Neutrophil (primary cell): ENCODE measurements at regions not wholly inside any gene's neighbourhood (a gene's known extent, or its start where the extent isn't known, plus 50 kb on each side); places are given as distances from the start of the nearest gene placed in this dataset.

ENCODE experiments used
- H3K27ac ChIP-seq: fragments of 200-600 bp; sonication (generic); 2 replicates; pipeline ENCODE4 v1.5.1; 2016; ENCODE audit warnings: mild to moderate bottlenecking, moderate library complexity
- H3K27me3 ChIP-seq: fragments of 200-600 bp; sonication (generic); 2 replicates; pipeline ENCODE4 v1.6.0; 2016; ENCODE audit warnings: mild to moderate bottlenecking
- H3K36me3 ChIP-seq: fragments of 200-600 bp; sonication (generic); 2 replicates; pipeline ENCODE4 v1.5.1; 2017
- H3K4me1 ChIP-seq, 2 experiments: fragments of 200-600 bp in 1 of 2; sonication (generic) in 1 of 2; 1 replicate in 1 of 2; 2 replicates in 1 of 2; pipeline versions ENCODE4 v1.5.1 to v1.6.1; 2013 to 2016; ENCODE audit warnings: low read depth in 1 of 2, low read length in 1 of 2, mild to moderate bottlenecking in 1 of 2, moderate library complexity in 1 of 2; ENCODE audit not compliant: control insufficient read depth in 1 of 2, insufficient read depth in 1 of 2
- H3K4me3 ChIP-seq, 2 experiments: fragments of 200-600 bp in 1 of 2; sonication (generic) in 1 of 2; 1 replicate in 1 of 2; 2 replicates in 1 of 2; pipeline ENCODE4 v1.5.1; 2013 to 2016; ENCODE audit warnings: low read depth in 1 of 2, low read length in 1 of 2, mild to moderate bottlenecking in 1 of 2, moderate library complexity in 1 of 2
- H3K9me3 ChIP-seq: fragments of 200-600 bp; sonication (generic); 2 replicates; pipeline ENCODE4 v1.5.1; 2016
- CTCF ChIP-seq: fragments of 200-600 bp; sonication (generic); IDR thresholded peaks from 2 replicates; pipeline ENCODE4 v1.5.1; 2016; ENCODE audit warnings: antibody characterized with exemption

- Histone ChIP-seq H3K27me3 (no peaks in the 10 kb centered on the region), H3K36me3 (no peaks in the 10 kb centered on the region), H3K4me1 (no peaks in the 10 kb centered on the region), H3K9me3 (no peaks in the 10 kb centered on the region), H3K27ac (no peak overlapping the region), H3K4me3 (no peak overlapping the region)
- TF ChIP-seq CTCF = no peak
Observed at GRCh38 chr1:221556435-221556834, 185.5 kb downstream of the DUSP10 start.

GRCh38 chr1:221557013-221557412 lies 184.9 kb downstream of the DUSP10 start:
- no peaks in the 10 kb centered on the region for H3K4me1 ChIP-seq

GRCh38 chr1:221558396-221558795 lies 183.5 kb downstream of the DUSP10 start:
- no peak for TF ChIP-seq CTCF
- H3K4me3 ChIP-seq = no peak overlapping the region
- H3K27ac ChIP-seq = no peak overlapping the region
- H3K9me3 ChIP-seq = no peaks in the 10 kb centered on the region
- no peaks in the 10 kb centered on the region for H3K27me3 ChIP-seq
- H3K4me1 ChIP-seq = no peaks in the 10 kb centered on the region
- no peaks in the 10 kb centered on the region for H3K36me3 ChIP-seq

More at GRCh38 chr1:221557013-221557412, 184.9 kb downstream of the DUSP10 start:
- no peaks in the 10 kb centered on the region for H3K27me3 ChIP-seq
- H3K9me3 ChIP-seq = no peaks in the 10 kb centered on the region
- no peaks in the 10 kb centered on the region for H3K36me3 ChIP-seq
- no peak for TF ChIP-seq CTCF
- H3K4me3 ChIP-seq = no peak overlapping the region
- no peak overlapping the region for H3K27ac ChIP-seq

- Histone ChIP-seq H3K36me3 (no peaks in the 10 kb centered on the region), H3K4me3 (no peak overlapping the region), H3K4me1 (no peaks in the 10 kb centered on the region), H3K27ac (no peak overlapping the region), H3K27me3 (no peaks in the 10 kb centered on the region), H3K9me3 (no peaks in the 10 kb centered on the region)
- no peak for TF ChIP-seq CTCF
Observed at GRCh38 chr1:221559911-221560310, 182.0 kb downstream of the DUSP10 start.

- Histone ChIP-seq H3K36me3 (no peaks in the 10 kb centered on the region), H3K27ac (no peak overlapping the region), H3K9me3 (no peaks in the 10 kb centered on the region), H3K27me3 (no peaks in the 10 kb centered on the region), H3K4me1 (peaks cover 0 to under 1% of the 10 kb centered on the region in 2 experiments), H3K4me3 (no peak overlapping the region)
- TF ChIP-seq CTCF = no peak
Observed at GRCh38 chr1:221562542-221563475, 179.1 kb downstream of the DUSP10 start.
